PC-9 (cell line): ENCODE measurements at regions not wholly inside any gene's neighbourhood (a gene's known extent, or its start where the extent isn't known, plus 50 kb on each side); places are given as distances from the start of the nearest gene placed in this dataset.
A peak's percentile ranks its signal among the peaks of the same experiment; 100 is the strongest.

ENCODE experiments used
- BruUV-seq: library from RNA; stranded (reverse); fragments of 400-500 nt; replicated peaks from 2 replicates; lab custom pipeline; 2021; lab: Mats Ljungman, UMichigan
- CTCF ChIA-PET: fragments of 300-600 bp; sonication (Branson Sonifier 250); formaldehyde crosslinking; loops from one replicate; lab custom pipeline; 2022; ENCODE audit warnings: antibody characterized with exemption; lab: Charles Lee
- POLR2A ChIA-PET: fragments of 300-600 bp; sonication (Branson Sonifier 250); formaldehyde crosslinking; loops from one replicate; lab custom pipeline; 2022; ENCODE audit warnings: antibody characterized with exemption; ENCODE audit not compliant: unreplicated experiment; lab: Charles Lee
- DNase-seq, 2 experiments: peaks; one replicate each; pipeline versions ENCODE4 v3.0.0 to v3.0.0-alpha.2; 2015 to 2022; ENCODE audit warnings: mixed read lengths in 1 of 2
- H2AFZ ChIP-seq: fragments of 200-600 bp; sonication (generic); 2 replicates; pipeline ENCODE4 v1.8.1; 2017; ENCODE audit warnings: antibody characterized with exemption
- H3F3A ChIP-seq: fragments of 200-600 bp; sonication (generic); 2 replicates; pipeline ENCODE4 v1.8.1; 2017; ENCODE audit warnings: antibody characterized with exemption, mild to moderate bottlenecking, low read depth; ENCODE audit not compliant: insufficient read depth
- H3K27ac ChIP-seq: fragments of 200-600 bp; sonication (generic); 2 replicates; pipeline ENCODE4 v1.6.1; 2016; ENCODE audit warnings: mixed run types
- H3K27me3 ChIP-seq: fragments of 200-600 bp; sonication (generic); 2 replicates; pipeline ENCODE4 v1.6.1; 2016; ENCODE audit warnings: low read depth, mixed run types; ENCODE audit not compliant: insufficient read depth
- H3K36me3 ChIP-seq: fragments of 200-600 bp; sonication (generic); 2 replicates; pipeline ENCODE4 v1.6.1; 2016; ENCODE audit warnings: low read depth, mixed run types
- H3K4me1 ChIP-seq: fragments of 200-600 bp; sonication (generic); replicated peaks from 2 replicates; pipeline ENCODE4 v1.6.1; 2016; ENCODE audit warnings: mixed run types; ENCODE audit not compliant: insufficient read depth
- H3K4me2 ChIP-seq: fragments of 200-600 bp; sonication (generic); 2 replicates; pipeline ENCODE4 v1.6.1; 2017; ENCODE audit warnings: mixed run types
- H3K4me3 ChIP-seq: fragments of 200-600 bp; sonication (generic); 2 replicates; pipeline ENCODE4 v1.6.1; 2016; ENCODE audit warnings: mixed run types
- H3K79me2 ChIP-seq: fragments of 200-600 bp; sonication (generic); 2 replicates; pipeline ENCODE4 v1.6.1; 2017; ENCODE audit warnings: low read depth, mixed run types
- H3K9me2 ChIP-seq: fragments of 200-600 bp; sonication (generic); 2 replicates; pipeline ENCODE4 v1.8.1; 2017; ENCODE audit warnings: mild to moderate bottlenecking; ENCODE audit not compliant: insufficient read depth
- H3K9me3 ChIP-seq: fragments of 200-600 bp; sonication (generic); 2 replicates; pipeline ENCODE4 v1.8.1; 2016; ENCODE audit warnings: low read depth; ENCODE audit not compliant: insufficient read depth
- H4K20me1 ChIP-seq: fragments of 200-600 bp; sonication (generic); 2 replicates; pipeline ENCODE4 v1.8.1; 2017; ENCODE audit not compliant: insufficient read depth
- CTCF ChIP-seq: fragments of 200-600 bp; sonication (generic); conservative IDR thresholded peaks from 2 replicates; pipeline ENCODE4 v1.6.1; 2017; ENCODE audit warnings: mixed run types, antibody characterized with exemption, mild to moderate bottlenecking, moderate library complexity
- EZH2 ChIP-seq: fragments of 200-600 bp; sonication (generic); IDR thresholded peaks from 2 replicates; pipeline ENCODE4 v1.8.0; 2017; ENCODE audit warnings: antibody characterized with exemption, low read depth
- intact Hi-C: fragments of 100-400 bp; cut with micrococcal nuclease; formaldehyde crosslinking; loops from one replicate; pipeline ENCODE4 v1.10.0; 2022; ENCODE audit not compliant: unreplicated experiment

GRCh38 chr15:66834881-66835878, 133.1 kb downstream of the SMAD6 start:
- peak; percentile 50 for DNase-seq
- Histone ChIP-seq H3K4me2 (no peak overlapping the region), H3K9me3 (no peaks in the 10 kb centered on the region), H3K27me3 (no peaks in the 10 kb centered on the region), H2AFZ (no peak overlapping the region), H3K27ac (peak overlapping the region; percentile 43), H3K4me1 (peaks cover 60% of the 10 kb centered on the region), H3F3A (peaks cover 30% of the 10 kb centered on the region; the same call in 1 of the 2 replicates), H3K4me3 (no peak overlapping the region), H3K79me2 (no peaks in the 10 kb centered on the region), H3K36me3 (no peaks in the 10 kb centered on the region), H3K9me2 (no peaks in the 10 kb centered on the region), H4K20me1 (no peaks in the 10 kb centered on the region)
- no TSS peak for BruUV-seq
- intact Hi-C loops = no loop called here
- TF ChIP-seq EZH2 (no peak), CTCF (no peak)
- POLR2A ChIA-PET = interaction anchor here (0.6 kb wide), 1 partner anchor 115 kb away, joined by 8 read pairs; no protein-coding TSS in a partner anchor
- CTCF ChIA-PET = no interaction called here

GRCh38 chr15:66836231-66837030, 134.4 kb downstream of the SMAD6 start:
- intact Hi-C loops = no loop called here
- Histone ChIP-seq H4K20me1 (no peaks in the 10 kb centered on the region), H3K27ac (peak overlapping the region; percentile 43), H3K36me3 (no peaks in the 10 kb centered on the region), H2AFZ (no peak overlapping the region), H3K9me3 (no peaks in the 10 kb centered on the region), H3K79me2 (no peaks in the 10 kb centered on the region), H3K9me2 (no peaks in the 10 kb centered on the region), H3K4me2 (no peak overlapping the region), H3F3A (peaks cover 20% of the 10 kb centered on the region; the same call in 1 of the 2 replicates), H3K4me1 (peaks cover 60% of the 10 kb centered on the region), H3K27me3 (no peaks in the 10 kb centered on the region), H3K4me3 (no peak overlapping the region)
- CTCF ChIA-PET = interaction anchor here (0.6 to 0.7 kb wide), 2 partner anchors 17 to 130 kb away, joined by 3 to 5 read pairs; no protein-coding TSS in a partner anchor
- BruUV-seq = no TSS peak
- peak in 1 of 2 experiments; percentile 63 for DNase-seq
- POLR2A ChIA-PET = no interaction called here
- TF ChIP-seq EZH2 (no peak), CTCF (no peak)

- Histone ChIP-seq H3K9me3 (no peaks in the 10 kb centered on the region), H3K4me2 (no peak overlapping the region), H3K27ac (no peak overlapping the region), H4K20me1 (no peaks in the 10 kb centered on the region), H3K4me1 (peaks cover 54% of the 10 kb centered on the region), H3K36me3 (no peaks in the 10 kb centered on the region), H3K9me2 (no peaks in the 10 kb centered on the region), H3F3A (peaks cover 22% of the 10 kb centered on the region), H3K27me3 (no peaks in the 10 kb centered on the region), H3K79me2 (no peaks in the 10 kb centered on the region), H2AFZ (no peak overlapping the region), H3K4me3 (no peak overlapping the region)
- no peak for TF ChIP-seq CTCF
- TF ChIP-seq EZH2 = no peak
- no TSS peak for BruUV-seq
- ChIA-PET POLR2A (no interaction called here), CTCF (no interaction called here)
- no peak for DNase-seq
- intact Hi-C loops = no loop called here
Observed at GRCh38 chr15:66838202-66838601, 136.2 kb downstream of the SMAD6 start.
